OCI-LY1 (cell line): ENCODE measurements at regions not wholly inside any gene's neighbourhood (a gene's known extent, or its start where the extent isn't known, plus 50 kb on each side); places are given as distances from the start of the nearest gene placed in this dataset.

ENCODE experiments used
- H2AFZ ChIP-seq: fragments of 200-600 bp; sonication (generic), shearing (Covaris generic); 2 replicates; pipeline ENCODE4 v1.6.0; 2014; ENCODE audit warnings: antibody characterized with exemption, mild to moderate bottlenecking, low read length
- H3F3A ChIP-seq: fragments of 200-600 bp; sonication (generic), shearing (Covaris generic); 2 replicates; pipeline ENCODE4 v1.6.0; 2014; ENCODE audit warnings: mild to moderate bottlenecking, antibody characterized with exemption, low read length, moderate library complexity; ENCODE audit not compliant: insufficient read depth
- H3K27ac ChIP-seq: fragments of 200-600 bp; sonication (generic); 2 replicates; pipeline ENCODE4 v1.5.1; 2014; ENCODE audit warnings: low read length, mixed run types, mild to moderate bottlenecking, low read depth; ENCODE audit not compliant: poor library complexity, severe bottlenecking
- H3K27me3 ChIP-seq: fragments of 200-600 bp; sonication (generic); 2 replicates; pipeline ENCODE4 v1.6.0; 2014; ENCODE audit warnings: antibody characterized with exemption, mild to moderate bottlenecking, low read length, moderate library complexity; ENCODE audit not compliant: insufficient read depth
- H3K36me3 ChIP-seq: fragments of 200-600 bp; sonication (generic); 2 replicates; pipeline ENCODE4 v1.6.1; 2014; ENCODE audit warnings: mild to moderate bottlenecking, antibody characterized with exemption, low read length, moderate library complexity, mixed read lengths; ENCODE audit not compliant: insufficient read depth
- H3K4me1 ChIP-seq: fragments of 200-600 bp; sonication (generic); 2 replicates; pipeline ENCODE4 v1.5.1; 2014; ENCODE audit warnings: mild to moderate bottlenecking, low read length, moderate library complexity; ENCODE audit not compliant: insufficient read depth, severe bottlenecking
- H3K4me2 ChIP-seq: fragments of 200-600 bp; sonication (generic), shearing (Covaris generic); 2 replicates; pipeline ENCODE4 v1.6.1; 2014; ENCODE audit warnings: low read length
- H3K4me3 ChIP-seq: fragments of 200-600 bp; sonication (generic); 2 replicates; pipeline ENCODE4 v1.5.1; 2014; ENCODE audit warnings: low read length, low read depth, mild to moderate bottlenecking, mixed read lengths; ENCODE audit not compliant: poor library complexity, severe bottlenecking
- H3K79me2 ChIP-seq: fragments of 200-600 bp; shearing (Covaris generic); 2 replicates; pipeline ENCODE4 v1.6.1; 2016; ENCODE audit warnings: mixed run types, low read length, mixed read lengths; ENCODE audit not compliant: insufficient read depth
- H3K9ac ChIP-seq: fragments of 200-600 bp; sonication (generic), shearing (Covaris generic); 2 replicates; pipeline ENCODE4 v1.6.1; 2014; ENCODE audit warnings: mild to moderate bottlenecking, low read length, mixed read lengths
- H3K9me2 ChIP-seq: fragments of 200-600 bp; sonication (generic), shearing (Covaris generic); 2 replicates; pipeline ENCODE4 v1.6.1; 2014; ENCODE audit warnings: low read depth, mild to moderate bottlenecking, low read length, mixed read lengths
- H3K9me3 ChIP-seq: fragments of 200-600 bp; shearing (Covaris generic); 2 replicates; pipeline ENCODE4 v1.6.1; 2014; ENCODE audit warnings: low read length, mixed read lengths
- H4K20me1 ChIP-seq: fragments of 200-600 bp; sonication (generic), shearing (Covaris generic); 2 replicates; pipeline ENCODE4 v1.6.0; 2016; ENCODE audit warnings: mild to moderate bottlenecking, low read length; ENCODE audit not compliant: insufficient read depth
- EZH2 ChIP-seq: fragments of 200-600 bp; sonication (generic), shearing (Covaris generic); IDR thresholded peaks from 2 replicates; pipeline ENCODE4 v1.8.0; 2017; ENCODE audit warnings: borderline replicate concordance, mixed run types, mild to moderate bottlenecking, antibody characterized with exemption, low read length, moderate library complexity, mixed read lengths
- TF ChIP-seq, protein P1 (sequence below): fragments of 200-600 bp; sonication (generic), shearing (Covaris generic); IDR thresholded peaks from 2 replicates; pipeline ENCODE4 v1.5.1; 2017; ENCODE audit warnings: mild to moderate bottlenecking, antibody characterized with exemption, low read length, moderate library complexity, mixed read lengths

DNA sequence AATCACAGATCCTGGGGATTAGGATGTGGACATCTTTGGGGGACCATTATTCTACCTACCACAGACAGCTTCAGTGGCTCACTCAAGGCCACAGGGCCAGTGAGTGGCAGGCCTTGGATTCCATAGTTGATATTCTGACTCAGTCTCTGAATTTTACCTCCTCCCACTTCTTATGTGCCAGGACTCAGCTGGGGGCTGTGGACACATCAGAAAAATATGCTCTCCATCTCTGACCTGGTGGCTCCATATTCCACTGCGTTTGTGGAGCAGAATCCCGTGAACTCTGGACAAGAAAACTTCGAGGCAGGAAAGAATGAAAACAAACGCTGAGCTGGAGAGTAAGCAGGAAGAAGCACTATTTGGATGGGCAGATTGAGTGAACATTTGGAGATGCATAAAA lies 301.8 kb upstream of the MAF start:
- no peaks in the 10 kb centered on the region for H3K27me3 ChIP-seq
- H3K4me3 ChIP-seq = no peak overlapping the region
- no peak overlapping the region for H3K9ac ChIP-seq
- no peak overlapping the region for H3K4me2 ChIP-seq
- TF ChIP-seq EZH2 = no peak
- no peaks in the 10 kb centered on the region for H3K36me3 ChIP-seq
- no peaks in the 10 kb centered on the region for H3K9me3 ChIP-seq
- H2AFZ ChIP-seq = no peak overlapping the region
- no peaks in the 10 kb centered on the region for H3K4me1 ChIP-seq
- H3K79me2 ChIP-seq = no peaks in the 10 kb centered on the region
- H3K27ac ChIP-seq = no peak overlapping the region
- no peaks in the 10 kb centered on the region for H3F3A ChIP-seq
- H3K9me2 ChIP-seq = no peaks in the 10 kb centered on the region
- no peaks in the 10 kb centered on the region for H4K20me1 ChIP-seq

DNA sequence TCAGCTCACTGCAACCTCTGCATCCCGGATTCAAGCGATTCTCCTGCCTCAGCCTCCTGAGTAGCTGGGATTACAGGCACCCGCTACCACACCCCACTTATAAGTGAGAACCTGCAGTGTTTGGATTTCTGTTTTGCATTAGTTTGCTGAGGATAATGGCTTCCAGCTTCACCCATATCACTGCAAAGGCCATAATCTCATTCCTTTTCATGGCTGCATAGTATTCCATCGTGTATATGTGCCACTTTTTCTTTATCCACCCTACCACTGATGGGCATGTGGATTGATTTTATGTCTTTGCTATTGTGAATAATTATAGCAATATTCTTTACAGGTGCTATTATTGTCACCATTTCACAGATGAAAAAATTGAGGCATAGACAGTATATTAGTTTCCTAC lies 301.0 kb upstream of the MAF start:
- H3K4me1 ChIP-seq = no peaks in the 10 kb centered on the region
- no peaks in the 10 kb centered on the region for H3K36me3 ChIP-seq
- no peak overlapping the region for H3K9ac ChIP-seq
- TF ChIP-seq, protein P1, sequence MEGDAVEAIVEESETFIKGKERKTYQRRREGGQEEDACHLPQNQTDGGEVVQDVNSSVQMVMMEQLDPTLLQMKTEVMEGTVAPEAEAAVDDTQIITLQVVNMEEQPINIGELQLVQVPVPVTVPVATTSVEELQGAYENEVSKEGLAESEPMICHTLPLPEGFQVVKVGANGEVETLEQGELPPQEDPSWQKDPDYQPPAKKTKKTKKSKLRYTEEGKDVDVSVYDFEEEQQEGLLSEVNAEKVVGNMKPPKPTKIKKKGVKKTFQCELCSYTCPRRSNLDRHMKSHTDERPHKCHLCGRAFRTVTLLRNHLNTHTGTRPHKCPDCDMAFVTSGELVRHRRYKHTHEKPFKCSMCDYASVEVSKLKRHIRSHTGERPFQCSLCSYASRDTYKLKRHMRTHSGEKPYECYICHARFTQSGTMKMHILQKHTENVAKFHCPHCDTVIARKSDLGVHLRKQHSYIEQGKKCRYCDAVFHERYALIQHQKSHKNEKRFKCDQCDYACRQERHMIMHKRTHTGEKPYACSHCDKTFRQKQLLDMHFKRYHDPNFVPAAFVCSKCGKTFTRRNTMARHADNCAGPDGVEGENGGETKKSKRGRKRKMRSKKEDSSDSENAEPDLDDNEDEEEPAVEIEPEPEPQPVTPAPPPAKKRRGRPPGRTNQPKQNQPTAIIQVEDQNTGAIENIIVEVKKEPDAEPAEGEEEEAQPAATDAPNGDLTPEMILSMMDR = no peak
- TF ChIP-seq EZH2 = no peak
- no peaks in the 10 kb centered on the region for H3K9me3 ChIP-seq
- H3K79me2 ChIP-seq = no peaks in the 10 kb centered on the region
- no peak overlapping the region for H3K4me2 ChIP-seq
- no peak overlapping the region for H3K27ac ChIP-seq
- no peaks in the 10 kb centered on the region for H3K9me2 ChIP-seq
- H3K27me3 ChIP-seq = no peaks in the 10 kb centered on the region
- H3K4me3 ChIP-seq = no peak overlapping the region
- no peaks in the 10 kb centered on the region for H4K20me1 ChIP-seq
- no peaks in the 10 kb centered on the region for H3F3A ChIP-seq
- no peak overlapping the region for H2AFZ ChIP-seq

DNA sequence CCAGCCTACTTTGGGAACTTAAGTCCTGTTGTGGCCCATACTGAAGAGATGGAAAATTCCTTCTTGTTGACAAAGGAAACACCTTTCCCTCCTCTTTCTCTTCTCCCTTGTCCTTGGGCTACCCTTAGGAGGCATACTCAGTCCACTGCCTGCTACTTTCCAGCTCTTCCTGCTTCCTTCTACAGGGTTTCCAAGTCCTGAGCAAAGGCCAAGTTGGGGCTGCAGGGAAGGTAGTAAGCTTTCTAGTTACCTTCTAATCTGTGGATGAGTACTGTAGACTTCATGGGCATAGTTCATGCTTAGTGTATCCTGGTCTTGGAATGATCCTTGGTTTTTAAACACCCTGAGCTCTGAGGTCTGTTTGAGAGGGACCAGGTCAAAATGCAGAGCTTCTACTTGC lies 299.2 kb upstream of the MAF start:
- TF ChIP-seq, protein P1 = no peak
- no peak for TF ChIP-seq EZH2
- Histone ChIP-seq H3K9ac (no peak overlapping the region), H3K4me2 (no peak overlapping the region), H2AFZ (no peak overlapping the region), H3F3A (no peaks in the 10 kb centered on the region), H3K27ac (no peak overlapping the region), H3K9me2 (no peaks in the 10 kb centered on the region), H3K36me3 (no peaks in the 10 kb centered on the region), H4K20me1 (no peaks in the 10 kb centered on the region), H3K9me3 (no peaks in the 10 kb centered on the region), H3K4me3 (no peak overlapping the region), H3K27me3 (no peaks in the 10 kb centered on the region), H3K79me2 (no peaks in the 10 kb centered on the region), H3K4me1 (no peaks in the 10 kb centered on the region)

DNA sequence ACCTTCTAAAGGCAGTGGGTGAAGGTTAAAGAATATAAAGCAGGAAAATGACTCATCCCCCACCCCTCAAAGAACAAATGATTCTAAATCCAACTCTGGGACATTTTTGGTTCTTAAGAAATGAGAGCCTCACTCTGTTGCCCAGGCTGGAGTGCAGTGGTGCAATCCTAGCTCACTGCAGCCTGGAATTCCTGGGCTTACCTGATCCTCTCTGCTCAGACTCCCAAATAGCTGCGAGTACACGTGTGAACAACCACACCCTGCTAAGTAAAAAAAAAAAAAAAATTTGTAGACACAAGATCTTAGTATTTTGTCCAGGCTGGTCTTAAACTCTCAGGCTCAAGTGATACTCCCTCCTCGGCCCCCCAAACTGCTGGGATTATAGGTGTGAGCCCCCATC lies 298.8 kb upstream of the MAF start:
- Histone ChIP-seq H3K9me3 (no peaks in the 10 kb centered on the region), H3K4me3 (no peak overlapping the region), H3K4me2 (no peak overlapping the region), H4K20me1 (no peaks in the 10 kb centered on the region), H2AFZ (no peak overlapping the region), H3K9ac (no peak overlapping the region), H3K4me1 (no peaks in the 10 kb centered on the region), H3K9me2 (no peaks in the 10 kb centered on the region), H3F3A (no peaks in the 10 kb centered on the region), H3K27ac (no peak overlapping the region), H3K27me3 (no peaks in the 10 kb centered on the region), H3K36me3 (no peaks in the 10 kb centered on the region), H3K79me2 (no peaks in the 10 kb centered on the region)
- TF ChIP-seq, protein P1 = no peak
- TF ChIP-seq EZH2 = no peak
